GM13976 (cell line): ENCODE measurements at regions not wholly inside any gene's neighbourhood (a gene's known extent, or its start where the extent isn't known, plus 50 kb on each side); places are given as distances from the start of the nearest gene placed in this dataset.

Experiments
- DNase-seq: peaks from one replicate; pipeline ENCODE4 v3.0.0; 2012; ENCODE audit warnings: low spot score
- CTCF ChIP-seq: IDR thresholded peaks from 2 replicates; pipeline ENCODE4 v1.5.1; 2012; ENCODE audit warnings: borderline replicate concordance, mild to moderate bottlenecking; ENCODE audit not compliant: insufficient read depth; ENCODE audit errors: extremely low read depth, missing control alignments, control extremely low read depth
- in situ Hi-C: fragments of 300-500 bp; cut with MboI; formaldehyde crosslinking; loops from one replicate; pipeline ENCODE4 v1.12.0; 2022; ENCODE audit warnings: low sequenced_read_pairs, mixed read lengths, inconsistent platforms; ENCODE audit not compliant: unreplicated experiment

- DNase-seq, result no peak
- TF ChIP-seq CTCF, result no peak
- in situ Hi-C loops, result no loop called here
Measured at GRCh38 chr5:161034451-161034850, 182.4 kb upstream of the ATP10B start.

- DNase-seq, result no peak
- TF ChIP-seq CTCF, result no peak
- in situ Hi-C loops, result no loop called here
Measured at GRCh38 chr5:161030229-161030628, 178.2 kb upstream of the ATP10B start.

GRCh38 chr5:161027763-161028162 is 175.8 kb upstream of the ATP10B start:
- TF ChIP-seq CTCF, result no peak
- in situ Hi-C loops, result no loop called here
- no peak for DNase-seq

- no peak for DNase-seq
- no peak for TF ChIP-seq CTCF
- in situ Hi-C loops, result no loop called here
Measured at GRCh38 chr5:161023551-161023950, 171.5 kb upstream of the ATP10B start.

- in situ Hi-C loops, result no loop called here
- no peak for TF ChIP-seq CTCF
- DNase-seq, result no peak
Measured at GRCh38 chr5:161022151-161022550, 170.1 kb upstream of the ATP10B start.

GRCh38 chr5:161009817-161010216 is 157.8 kb upstream of the ATP10B start:
- no peak for DNase-seq
- in situ Hi-C loops, result no loop called here
- no peak for TF ChIP-seq CTCF

- TF ChIP-seq CTCF, result no peak
- in situ Hi-C loops, result no loop called here
- no peak for DNase-seq
Measured at GRCh38 chr5:161009194-161009593, 157.2 kb upstream of the ATP10B start.
